ENCODE measurements at regions not wholly inside any gene's neighbourhood (a gene's known extent, or its start where the extent isn't known, plus 50 kb on each side); places are given as distances from the start of the nearest gene placed in this dataset.

DNA sequence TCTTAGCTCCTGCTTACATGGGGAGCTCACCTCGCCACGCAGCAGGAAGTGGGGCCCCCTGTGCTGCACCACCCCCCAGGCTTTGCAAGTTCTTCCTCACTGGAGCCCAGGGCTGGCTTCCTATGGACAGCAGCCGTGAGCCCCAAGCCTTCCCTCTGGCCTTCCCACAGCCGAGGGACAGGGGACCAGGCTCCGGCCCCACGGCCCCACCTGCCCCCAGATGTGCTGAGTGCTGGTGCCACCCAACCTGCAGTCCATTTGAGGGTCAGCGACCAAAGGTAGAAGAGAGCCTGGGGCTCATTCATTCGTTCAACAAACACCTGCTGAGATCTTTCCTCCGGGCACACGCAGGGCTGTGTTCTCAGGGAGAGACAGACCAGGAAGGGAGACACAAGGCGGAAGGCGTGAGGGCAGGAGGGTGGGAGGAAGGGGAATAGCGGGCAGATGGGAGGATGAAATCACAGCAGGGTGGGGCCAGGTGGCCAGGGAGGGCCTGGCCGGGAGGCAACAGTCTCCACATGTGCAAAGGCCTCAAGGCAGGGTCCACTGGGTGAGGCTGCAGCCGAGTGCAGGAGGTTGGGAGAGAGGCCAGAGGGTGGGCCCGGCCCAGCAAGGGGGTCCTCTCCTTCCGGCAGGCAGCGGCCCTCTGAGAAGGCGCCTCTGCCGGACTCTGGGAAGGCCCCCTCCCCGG, 100.1 kb downstream of the FOXL3 start:
- intact Hi-C loops (cut with micrococcal nuclease), result no loop called here
- Mint-ChIP-seq H3K36me3 (no peaks in the 10 kb centered on the region), H3K4me1 (no peaks in the 10 kb centered on the region), H3K9me3 (no peaks in the 10 kb centered on the region), H3K27me3 (ENCODE audit: low read depth in 2 of 2) (no peaks in the 10 kb centered on the region), H3K27ac (no peak overlapping the region), H3K4me3 (no peak overlapping the region)
- H3K4me1 ChIP-seq (ENCODE audit: control insufficient read depth, insufficient read depth, low read length), result no peaks in the 10 kb centered on the region
- DNase-seq (no peak), ATAC-seq (no peak)
- no peak overlapping the region for H3K27ac ChIP-seq (ENCODE audit: low read length)
- TF ChIP-seq, protein P1, sequence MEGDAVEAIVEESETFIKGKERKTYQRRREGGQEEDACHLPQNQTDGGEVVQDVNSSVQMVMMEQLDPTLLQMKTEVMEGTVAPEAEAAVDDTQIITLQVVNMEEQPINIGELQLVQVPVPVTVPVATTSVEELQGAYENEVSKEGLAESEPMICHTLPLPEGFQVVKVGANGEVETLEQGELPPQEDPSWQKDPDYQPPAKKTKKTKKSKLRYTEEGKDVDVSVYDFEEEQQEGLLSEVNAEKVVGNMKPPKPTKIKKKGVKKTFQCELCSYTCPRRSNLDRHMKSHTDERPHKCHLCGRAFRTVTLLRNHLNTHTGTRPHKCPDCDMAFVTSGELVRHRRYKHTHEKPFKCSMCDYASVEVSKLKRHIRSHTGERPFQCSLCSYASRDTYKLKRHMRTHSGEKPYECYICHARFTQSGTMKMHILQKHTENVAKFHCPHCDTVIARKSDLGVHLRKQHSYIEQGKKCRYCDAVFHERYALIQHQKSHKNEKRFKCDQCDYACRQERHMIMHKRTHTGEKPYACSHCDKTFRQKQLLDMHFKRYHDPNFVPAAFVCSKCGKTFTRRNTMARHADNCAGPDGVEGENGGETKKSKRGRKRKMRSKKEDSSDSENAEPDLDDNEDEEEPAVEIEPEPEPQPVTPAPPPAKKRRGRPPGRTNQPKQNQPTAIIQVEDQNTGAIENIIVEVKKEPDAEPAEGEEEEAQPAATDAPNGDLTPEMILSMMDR (IDR thresholded peaks at IDR 0.05), result no peak
- WGBS (ENCODE audit: insufficient coverage), result 87% methylated on average over 21 of the region's 21 CpGs
- no peaks in the 10 kb centered on the region for H3K36me3 ChIP-seq (ENCODE audit: control insufficient read depth, insufficient read depth, low read length)
- peaks cover 3% of the 10 kb centered on the region for H3K9me3 ChIP-seq (ENCODE audit: control insufficient read depth, insufficient read depth, low read length)
- H3K27me3 ChIP-seq (ENCODE audit: control insufficient read depth, insufficient read depth, low read length), result no peaks in the 10 kb centered on the region
- H3K4me3 ChIP-seq (ENCODE audit: low read length), result no peak overlapping the region

DNA sequence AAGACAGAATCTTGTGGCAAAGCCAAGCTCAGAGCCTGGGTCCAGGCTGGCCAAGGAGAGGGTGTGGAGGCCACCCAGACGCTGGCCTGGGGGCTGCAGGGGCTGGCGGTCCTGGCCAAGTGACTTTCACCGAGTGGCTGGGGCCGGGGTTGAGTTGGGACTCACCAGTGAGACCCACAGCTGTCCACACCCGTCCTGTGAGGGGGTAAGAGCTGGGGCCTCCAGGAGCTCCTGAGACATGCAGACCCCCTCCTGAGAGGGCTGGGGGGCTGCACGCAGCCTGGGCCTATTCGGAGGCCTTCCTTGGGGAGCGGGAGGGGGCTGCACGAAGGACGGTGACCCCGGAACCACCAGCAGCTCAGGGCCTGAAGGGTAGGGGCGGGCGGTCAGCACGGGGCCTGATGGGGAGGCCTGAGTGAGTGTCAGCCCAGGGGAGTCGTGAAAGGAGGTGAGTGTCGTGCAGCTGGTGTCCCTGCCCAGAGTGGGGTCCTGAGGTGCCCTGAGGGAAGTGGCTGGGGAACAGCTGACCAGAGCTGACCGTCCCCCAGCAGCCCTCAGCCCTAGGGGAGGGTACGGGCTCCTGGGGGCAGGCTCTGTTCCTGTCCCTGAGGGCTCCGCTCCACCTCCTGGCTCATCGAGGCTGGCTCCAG, 100.9 kb downstream of the FOXL3 start:
- Mint-ChIP-seq H3K4me1 (no peaks in the 10 kb centered on the region), H3K9me3 (peaks cover under 1 to 3% of the 10 kb centered on the region in 2 donors), H3K36me3 (peaks cover 7% of the 10 kb centered on the region), H3K4me3 (no peak overlapping the region), H3K27ac (no peak overlapping the region), H3K27me3 (ENCODE audit: low read depth in 2 of 2) (peaks cover under 1 to 8% of the 10 kb centered on the region in 2 donors)
- DNase-seq (no peak), ATAC-seq (peak in 1 of 3 donors; percentile 28)
- H3K9me3 ChIP-seq (ENCODE audit: control insufficient read depth, insufficient read depth, low read length), result peaks cover 7% of the 10 kb centered on the region
- no peak overlapping the region for H3K4me3 ChIP-seq (ENCODE audit: low read length)
- intact Hi-C loops (cut with micrococcal nuclease), result no loop called here
- no peaks in the 10 kb centered on the region for H3K27me3 ChIP-seq (ENCODE audit: control insufficient read depth, insufficient read depth, low read length)
- WGBS (ENCODE audit: insufficient coverage), result 91% methylated on average over 20 of the region's 20 CpGs
- H3K27ac ChIP-seq (ENCODE audit: low read length), result no peak overlapping the region
- TF ChIP-seq, protein P1 (IDR thresholded peaks at IDR 0.05), result no peak
- no peaks in the 10 kb centered on the region for H3K4me1 ChIP-seq (ENCODE audit: control insufficient read depth, insufficient read depth, low read length)
- no peaks in the 10 kb centered on the region for H3K36me3 ChIP-seq (ENCODE audit: control insufficient read depth, insufficient read depth, low read length)

DNA sequence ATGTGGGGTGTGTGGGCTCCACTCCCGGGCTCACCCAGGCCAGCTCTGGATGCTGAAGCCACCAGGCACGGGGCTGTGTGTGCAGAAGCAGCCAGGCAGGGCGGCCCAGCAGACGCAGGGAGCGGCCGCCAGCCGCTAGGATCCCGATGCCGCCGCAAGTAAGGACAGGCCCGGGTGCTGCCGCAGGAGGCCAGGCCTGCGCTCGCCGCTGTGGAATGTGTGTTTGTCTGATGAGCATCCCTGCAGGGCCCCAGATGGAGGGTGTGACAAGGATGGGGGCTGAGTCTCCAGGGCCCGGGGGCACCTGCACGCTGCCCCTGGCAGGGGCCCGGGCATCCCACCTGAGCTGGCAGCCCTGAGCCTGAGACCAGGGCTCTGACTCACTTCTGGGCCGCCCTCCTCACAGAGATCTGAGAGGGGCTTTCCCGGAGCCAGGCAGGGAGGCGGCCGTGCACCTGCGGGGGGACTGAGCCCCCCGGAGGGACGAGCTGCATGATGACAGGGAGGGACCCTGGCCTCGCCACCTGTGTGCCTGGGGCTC, 101.5 kb downstream of the FOXL3 start:
- Histone ChIP-seq H3K9me3 (ENCODE audit: control insufficient read depth, insufficient read depth, low read length) (peaks cover 3% of the 10 kb centered on the region), H3K27ac (ENCODE audit: low read length) (no peak overlapping the region), H3K27me3 (ENCODE audit: control insufficient read depth, insufficient read depth, low read length) (no peaks in the 10 kb centered on the region), H3K4me3 (ENCODE audit: low read length) (no peak overlapping the region), H3K36me3 (ENCODE audit: control insufficient read depth, insufficient read depth, low read length) (no peaks in the 10 kb centered on the region), H3K4me1 (ENCODE audit: control insufficient read depth, insufficient read depth, low read length) (no peaks in the 10 kb centered on the region)
- Mint-ChIP-seq H3K27ac (no peak overlapping the region), H3K4me3 (no peak overlapping the region), H3K9me3 (peaks cover 3 to 8% of the 10 kb centered on the region in 2 donors), H3K4me1 (no peaks in the 10 kb centered on the region), H3K27me3 (ENCODE audit: low read depth in 2 of 2) (peaks cover 5 to 14% of the 10 kb centered on the region in 2 donors), H3K36me3 (peaks cover 13% of the 10 kb centered on the region)
- ATAC-seq (peak in 1 of 3 donors; percentile 33), DNase-seq (no peak)
- intact Hi-C loops (cut with micrococcal nuclease), result no loop called here
- WGBS (ENCODE audit: insufficient coverage), result 92% methylated on average over 26 of the region's 26 CpGs
- TF ChIP-seq, protein P1 (IDR thresholded peaks at IDR 0.05), result no peak

All from natural killer cell (primary cell).